ENCODE measurements at regions not wholly inside any gene's neighbourhood (a gene's known extent, or its start where the extent isn't known, plus 50 kb on each side); places are given as distances from the start of the nearest gene placed in this dataset.

DNA sequence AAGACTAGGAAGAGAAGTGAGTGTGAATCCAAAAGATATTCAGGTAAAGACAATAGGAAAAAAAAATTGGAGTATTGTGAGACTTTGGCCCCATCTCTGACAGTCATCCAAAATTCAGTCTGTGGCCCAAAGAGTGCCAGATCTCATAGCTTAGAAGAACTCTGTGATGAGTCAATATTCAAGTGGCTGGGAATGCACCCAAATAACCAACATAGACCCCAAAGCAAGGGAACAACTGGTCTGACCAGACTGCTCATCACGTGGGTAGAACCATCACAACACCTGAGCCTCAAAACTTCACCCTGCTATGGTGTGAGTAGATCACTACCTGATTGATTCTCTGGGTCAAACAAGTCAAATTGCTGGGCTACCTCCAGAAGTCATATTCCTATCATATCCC is 51.1 kb upstream of the TRDN start:
- Histone ChIP-seq H3K27ac (ENCODE audit: low read depth in 1 of 2, low read length in 1 of 2) (no peak overlapping the region), H3K4me1 (ENCODE audit: control insufficient read depth in 2 of 2, insufficient read depth in 2 of 2, low read length in 2 of 2) (no peaks in the 10 kb centered on the region), H3K4me3 (ENCODE audit: low read length in 2 of 2) (no peak overlapping the region), H3K36me3 (ENCODE audit: control insufficient read depth in 2 of 2, insufficient read depth in 2 of 2, low read length in 1 of 2) (no peaks in the 10 kb centered on the region), H3K27me3 (ENCODE audit: control insufficient read depth in 2 of 2, insufficient read depth in 1 of 2, low read length in 1 of 2) (no peaks in the 10 kb centered on the region), H3K9me3 (ENCODE audit: control insufficient read depth in 2 of 2, insufficient read depth in 1 of 2, low read length in 1 of 2) (no peaks in the 10 kb centered on the region)
- WGBS, result 79% methylated on average over 1 of the region's 1 CpG
- DNase-seq (ENCODE audit: low read depth in 6 of 9, low spot score in 9 of 9), result no peak
